GM18909 (cell line): ENCODE measurements at regions not wholly inside any gene's neighbourhood (a gene's known extent, or its start where the extent isn't known, plus 50 kb on each side); places are given as distances from the start of the nearest gene placed in this dataset.
A peak's percentile ranks its signal among the peaks of the same experiment; 100 is the strongest.
"Not testable (repeated sequence)": the region's sequence is repeated elsewhere in the genome, so short reads cannot be mapped to it uniquely, and the experiment has no call there.

Experiments used
- ATAC-seq: cut with Tn5 transposase; IDR thresholded peaks from one replicate; pipeline ENCODE4 v1.9.1; 2021; ENCODE audit warnings: mild to moderate bottlenecking; ENCODE audit not compliant: unreplicated experiment, poor library complexity

DNA sequence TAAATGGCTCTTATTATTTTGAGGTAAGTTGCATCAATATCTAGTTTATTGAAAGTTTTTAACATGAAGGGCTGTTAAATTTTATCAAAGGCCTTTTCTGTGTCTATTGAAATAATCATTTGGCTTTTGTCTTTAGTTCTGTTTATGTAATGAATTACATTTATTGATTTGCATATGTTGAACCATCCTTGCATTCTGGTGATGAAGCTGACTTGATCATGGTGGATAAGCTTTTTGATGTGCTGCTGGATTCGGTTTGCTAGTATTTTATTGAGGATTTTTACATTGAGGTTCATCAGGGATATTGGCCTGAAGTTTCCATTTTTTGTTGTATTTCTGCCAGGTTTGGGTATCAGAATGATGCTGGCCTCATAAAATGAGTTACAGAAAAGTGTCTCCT, 691.5 kb upstream of the B3GALT2 start:
- ATAC-seq = not testable (repeated sequence)

DNA sequence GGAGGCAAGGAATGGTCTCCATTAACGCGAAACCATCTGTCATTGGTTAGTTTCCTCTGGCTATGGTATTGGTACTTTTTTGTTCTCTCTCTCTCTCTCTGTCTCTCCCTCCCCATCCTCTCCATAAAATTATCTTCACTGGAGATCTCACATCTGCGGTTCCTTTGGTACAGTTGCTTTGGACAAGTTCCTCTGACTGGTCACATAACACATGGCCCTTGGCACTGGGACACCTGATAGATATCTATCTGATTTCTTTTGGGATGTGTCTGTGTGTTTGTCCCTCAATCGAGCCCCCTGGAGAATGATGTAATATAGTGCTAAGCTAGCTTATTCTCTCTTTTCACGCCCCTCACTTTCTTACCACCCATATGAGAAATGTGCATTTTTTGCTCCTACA, 682.0 kb upstream of the B3GALT2 start:
- no peak for ATAC-seq

DNA sequence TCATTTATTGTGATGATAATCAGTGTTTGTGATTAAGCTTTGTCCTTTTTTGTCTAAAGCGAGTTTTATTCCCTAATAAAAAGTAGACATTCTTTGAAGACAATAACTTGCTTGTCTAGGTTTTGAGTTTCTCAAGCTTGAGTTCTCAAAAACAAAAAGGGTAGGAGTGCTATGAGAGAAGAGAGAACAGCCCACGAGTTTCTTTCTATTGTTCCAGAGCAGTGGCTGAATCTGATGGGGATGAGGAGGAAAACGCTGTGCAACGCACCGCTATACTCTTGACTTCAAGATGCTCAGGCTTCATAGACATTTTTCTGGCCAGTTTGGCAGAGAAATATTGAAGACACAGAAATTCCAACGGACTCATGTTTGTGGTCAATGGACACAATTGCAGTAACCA, 669.8 kb upstream of the B3GALT2 start:
- ATAC-seq = no peak

DNA sequence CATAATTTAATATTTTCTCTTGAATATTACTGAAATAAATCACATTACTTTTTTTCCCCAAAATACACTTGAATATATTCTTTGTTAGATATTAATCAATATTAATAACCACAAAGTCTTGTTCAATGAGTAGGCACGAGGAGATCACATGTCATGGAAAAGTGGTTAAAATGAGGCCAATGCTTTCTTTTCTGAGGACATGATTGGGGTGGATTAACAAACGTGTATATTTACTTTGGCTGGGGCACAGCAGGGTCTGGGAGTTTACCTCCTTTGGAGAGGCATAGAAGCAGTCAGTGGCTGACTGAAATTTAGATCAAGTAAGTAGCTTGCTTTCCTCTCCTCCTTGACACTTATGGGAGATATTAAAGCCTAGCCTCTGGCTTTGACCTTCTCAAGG, 664.3 kb upstream of the B3GALT2 start:
- no peak for ATAC-seq

DNA sequence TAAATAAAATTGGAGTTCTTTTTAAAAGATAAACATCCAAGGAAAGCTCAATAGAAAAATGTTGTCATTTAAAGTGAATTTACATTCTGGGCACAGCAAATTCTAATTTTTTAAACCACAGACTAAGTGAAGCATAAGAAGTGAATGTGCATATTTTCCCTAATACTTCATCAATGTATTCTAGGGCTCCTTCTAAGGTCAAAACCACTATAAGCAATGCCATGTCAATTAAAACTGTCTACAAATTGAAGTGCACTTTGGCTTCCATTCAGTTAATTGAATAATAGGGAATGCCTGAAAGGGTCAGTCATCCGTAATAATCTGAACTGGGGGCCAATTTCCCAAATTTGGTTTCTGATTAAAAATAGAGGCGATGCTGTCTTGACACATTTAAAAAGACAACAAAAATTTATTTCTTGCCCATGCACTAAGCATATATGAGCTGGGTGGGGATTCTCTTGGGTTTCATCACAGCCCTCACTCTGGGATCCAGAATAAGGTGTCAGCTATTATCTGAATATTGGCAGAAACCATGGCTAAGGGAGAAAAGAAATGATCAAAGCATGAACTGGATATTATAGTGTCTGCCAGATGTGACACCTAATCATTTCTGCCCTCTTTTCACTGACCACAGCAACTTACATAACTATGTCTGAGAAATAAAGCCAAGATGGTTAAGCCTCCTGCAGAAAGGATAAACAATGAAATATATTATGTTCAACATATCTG, 660.6 kb upstream of the B3GALT2 start:
- ATAC-seq = no peak

GRCh38 chr1:193846411-193846810, 660.0 kb upstream of the B3GALT2 start:
- ATAC-seq = no peak

GRCh38 chr1:193841857-193842256, 655.4 kb upstream of the B3GALT2 start:
- no peak for ATAC-seq

- ATAC-seq = no peak
Observed at GRCh38 chr1:193831465-193831864, 645.1 kb upstream of the B3GALT2 start.

DNA sequence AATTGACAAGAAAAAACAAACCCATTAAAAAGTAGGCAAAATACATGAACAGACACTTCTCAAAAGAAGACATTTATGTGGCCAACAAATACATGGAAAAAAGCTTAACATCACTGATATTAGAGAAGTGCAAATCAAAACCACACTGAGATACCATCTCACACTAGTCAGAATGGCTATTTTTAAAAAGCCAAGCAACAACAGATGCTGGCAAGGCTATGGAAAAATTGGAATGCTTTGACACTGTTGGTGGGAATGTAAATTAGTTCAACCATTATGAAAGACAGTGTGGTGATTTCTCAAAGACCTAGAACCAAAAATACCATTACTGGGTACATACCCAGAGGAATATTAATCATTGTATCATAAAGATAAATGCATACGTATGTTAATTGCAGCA, 641.1 kb upstream of the B3GALT2 start:
- ATAC-seq = no peak

DNA sequence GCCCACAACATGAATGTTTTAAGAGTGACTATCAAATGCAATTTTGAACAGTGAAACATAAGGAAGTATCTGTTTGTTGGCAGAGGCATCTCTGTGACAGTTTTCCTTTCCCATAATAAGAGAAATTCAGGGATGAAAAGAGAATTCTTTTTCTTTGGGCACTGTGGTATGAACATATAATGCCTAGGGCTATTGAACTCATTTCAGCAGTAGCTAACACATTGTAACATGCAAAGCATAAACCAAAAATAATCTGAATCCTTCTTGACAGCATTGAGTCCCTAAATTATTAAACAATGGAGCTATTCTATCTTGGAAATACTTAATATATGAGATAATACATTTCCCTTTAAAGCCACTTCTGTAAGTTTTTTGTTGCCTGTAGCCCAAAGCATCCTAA, 633.0 kb upstream of the B3GALT2 start:
- no peak for ATAC-seq

DNA sequence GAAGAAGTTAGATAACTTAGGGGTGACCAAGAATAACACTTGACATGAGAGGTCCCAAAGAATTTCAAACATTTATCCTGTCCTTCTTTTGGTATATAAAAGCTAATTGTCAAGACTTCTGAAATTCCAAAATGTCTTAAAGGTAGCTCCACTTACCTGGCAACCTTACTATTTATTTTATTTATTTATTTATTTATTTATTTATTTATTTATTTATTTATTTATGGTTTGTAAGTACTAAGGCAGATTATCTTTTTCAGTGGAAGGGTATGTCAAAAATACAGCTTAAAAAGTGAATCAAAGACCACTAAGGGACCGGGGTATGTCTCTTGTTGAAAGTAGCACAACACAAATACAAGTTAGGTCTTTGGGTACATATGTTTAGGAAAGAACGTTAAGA, 620.8 kb upstream of the B3GALT2 start:
- no peak for ATAC-seq

GRCh38 chr1:193806079-193807048, 620.0 kb upstream of the B3GALT2 start:
- ATAC-seq = peak; percentile 65

- ATAC-seq = no peak
Observed at GRCh38 chr1:193799948-193800690, 613.7 kb upstream of the B3GALT2 start.

DNA sequence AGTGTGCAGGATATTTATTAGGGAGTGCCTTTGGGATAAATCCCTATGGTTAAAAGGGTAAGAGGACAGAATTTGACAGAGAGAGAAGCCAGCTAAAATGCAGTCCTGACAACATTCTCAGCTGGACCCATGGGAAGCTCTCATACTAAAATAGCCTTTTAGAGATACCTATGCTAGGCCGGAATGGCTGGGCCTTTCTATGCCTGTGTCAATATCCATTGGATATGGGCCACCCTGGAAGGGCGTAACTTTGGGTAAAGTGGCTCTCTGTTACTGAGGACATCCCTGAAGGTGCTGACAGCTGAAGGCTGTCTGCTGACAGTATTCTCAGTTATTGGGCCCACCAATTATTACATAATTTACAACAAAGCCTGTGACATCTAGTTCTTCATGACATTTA, 613.0 kb upstream of the B3GALT2 start:
- ATAC-seq = no peak

DNA sequence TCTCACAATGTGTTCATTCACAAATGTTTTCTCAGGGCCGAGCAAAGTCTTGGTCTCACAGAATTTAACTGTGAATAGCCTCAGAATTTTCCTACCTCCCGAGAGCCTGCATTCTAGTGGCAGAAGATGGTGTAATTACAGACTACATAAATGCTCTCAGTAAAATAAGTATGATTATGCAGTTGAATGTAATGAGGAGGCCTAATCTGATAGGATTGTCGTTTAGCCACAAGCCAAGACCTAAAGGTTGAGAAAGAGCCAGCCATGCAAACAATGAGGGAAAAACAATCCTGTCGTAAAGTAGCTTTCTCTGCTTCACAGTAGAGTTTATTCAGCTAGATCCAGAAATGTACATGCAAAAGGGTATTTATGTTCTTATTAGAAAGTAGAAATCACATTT, 607.8 kb upstream of the B3GALT2 start:
- no peak for ATAC-seq

GRCh38 chr1:193791746-193792145, 605.3 kb upstream of the B3GALT2 start:
- no peak for ATAC-seq

- ATAC-seq = no peak
Observed at GRCh38 chr1:193787061-193787460, 600.6 kb upstream of the B3GALT2 start.

- no peak for ATAC-seq
Observed at GRCh38 chr1:193785850-193786420, 599.5 kb upstream of the B3GALT2 start.

DNA sequence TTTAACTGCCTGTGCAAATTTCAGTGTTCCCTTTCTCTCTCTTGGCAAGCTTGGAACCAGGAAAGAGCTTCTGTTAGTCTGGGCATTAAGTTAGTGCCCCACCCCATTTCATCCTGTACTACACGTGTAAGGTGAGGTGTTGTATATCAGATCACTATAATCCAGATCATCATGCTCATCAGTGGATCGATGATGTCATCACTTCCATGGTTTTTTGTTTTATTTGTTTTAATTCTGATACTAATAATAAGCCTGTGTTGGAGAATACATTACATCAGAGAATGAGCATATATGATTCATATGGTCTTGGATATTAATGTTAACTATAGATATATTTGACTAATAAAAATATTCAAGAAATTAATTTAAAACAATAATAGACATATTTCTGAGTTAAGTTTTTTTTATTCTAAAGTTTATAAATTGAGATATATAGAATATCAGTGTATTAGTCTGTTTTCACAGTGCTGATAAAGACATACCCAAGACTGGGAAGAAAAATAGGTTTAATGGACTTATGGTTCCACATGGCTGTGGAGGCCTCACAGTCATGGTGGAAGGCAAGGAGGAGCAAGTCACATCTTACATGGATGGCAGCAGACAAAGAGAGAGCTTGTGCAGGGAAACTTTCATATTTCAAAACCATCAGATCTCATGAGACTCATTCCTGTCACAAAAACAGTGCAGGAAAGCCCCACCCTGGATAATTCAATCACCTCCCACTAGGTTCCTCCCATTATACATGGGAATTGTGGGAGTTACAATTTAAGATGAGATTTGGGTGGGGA, 588.3 kb upstream of the B3GALT2 start:
- no peak for ATAC-seq

DNA sequence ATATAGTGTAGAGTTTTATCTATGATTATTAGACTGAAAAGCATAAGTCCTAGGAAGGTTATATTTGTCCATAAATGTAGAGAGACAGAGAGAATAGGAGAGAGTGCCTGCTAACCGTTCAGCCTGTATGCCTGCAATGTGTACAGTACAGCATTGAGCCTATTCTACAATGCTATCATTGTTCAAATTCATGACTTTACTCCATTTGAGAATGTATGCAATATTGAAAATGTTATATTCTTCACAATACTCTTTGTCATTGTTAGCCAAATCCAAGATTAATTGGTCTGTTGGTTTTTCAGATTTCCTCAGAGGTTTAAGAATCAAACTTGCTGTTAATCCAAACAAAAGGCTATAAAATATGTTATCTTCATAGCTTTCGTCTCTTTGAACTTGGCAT, 585.2 kb upstream of the B3GALT2 start:
- ATAC-seq = no peak
